HG03066 (cell line): ENCODE measurements at regions not wholly inside any gene's neighbourhood (a gene's known extent, or its start where the extent isn't known, plus 50 kb on each side); places are given as distances from the start of the nearest gene placed in this dataset.

ENCODE experiments used
- ATAC-seq: cut with Tn5 transposase; IDR thresholded peaks from one replicate; pipeline ENCODE4 v1.9.1; 2021; ENCODE audit warnings: low read depth; ENCODE audit not compliant: unreplicated experiment

DNA sequence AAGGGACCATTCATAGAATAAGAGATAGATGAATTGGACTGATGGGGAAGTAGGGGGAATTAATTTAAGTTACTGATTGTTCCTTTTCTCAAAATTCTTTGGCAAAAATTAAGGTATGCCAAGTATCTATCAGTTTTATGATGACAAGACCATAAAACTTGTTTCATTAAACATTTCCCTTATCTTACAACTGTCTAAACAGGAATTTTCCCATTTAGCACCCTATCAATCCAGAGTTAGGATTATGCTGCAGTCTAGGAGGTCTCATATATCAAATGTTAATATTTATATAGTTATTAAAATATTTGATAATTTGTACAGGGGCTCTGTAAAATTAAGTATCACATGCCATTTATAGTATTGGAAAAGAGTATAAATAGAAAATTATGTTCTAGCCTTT is 51.5 kb upstream of the ARID1B start:
- ATAC-seq = no peak

DNA sequence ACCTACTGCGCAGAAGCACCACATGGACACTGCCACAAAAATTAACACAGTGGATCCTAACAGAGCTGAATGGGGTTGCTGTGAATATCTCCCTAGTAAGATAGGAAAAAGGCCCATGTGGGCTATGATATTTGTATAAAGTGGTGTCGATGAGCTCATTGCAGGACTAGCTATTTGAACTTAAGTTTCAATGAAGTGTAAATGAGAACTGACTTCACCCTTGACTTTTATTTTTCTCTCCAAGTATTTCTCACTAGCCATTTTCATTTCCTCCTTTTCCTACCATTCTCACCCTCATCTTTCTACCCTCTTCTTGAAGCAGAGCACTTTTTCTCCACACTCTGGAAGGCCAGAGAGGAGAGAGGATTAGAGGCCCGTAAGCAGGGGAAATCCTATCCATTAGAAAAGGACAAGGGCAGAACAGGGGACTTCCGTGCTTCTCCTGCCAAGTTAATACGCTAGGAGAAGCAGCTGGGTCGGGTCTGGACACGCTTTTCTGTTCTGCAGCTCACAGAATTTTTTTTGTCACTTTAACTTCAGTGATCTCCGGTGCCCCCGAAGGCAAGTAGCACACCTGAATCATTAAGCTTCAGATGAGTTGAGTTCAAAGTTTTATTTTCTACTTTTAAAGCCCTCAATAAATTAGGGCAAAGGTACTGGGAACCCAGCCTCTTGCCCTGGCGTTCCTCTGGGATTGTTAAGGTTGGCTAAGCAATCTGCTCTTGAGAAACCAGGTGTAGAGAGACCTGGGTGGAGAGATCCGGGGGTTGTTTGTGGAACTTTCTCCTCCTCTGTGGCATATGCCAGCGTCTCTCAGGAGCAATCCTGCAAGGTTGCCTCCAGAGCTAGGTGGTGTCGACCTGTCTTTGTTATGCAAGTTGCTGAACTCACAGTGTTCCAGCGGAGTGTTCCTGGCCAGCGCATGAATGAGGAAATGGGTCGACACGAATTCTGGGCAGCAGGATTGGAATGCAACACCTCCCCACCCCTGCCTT is 56.2 kb upstream of the ARID1B start:
- ATAC-seq = peak; percentile 46

DNA sequence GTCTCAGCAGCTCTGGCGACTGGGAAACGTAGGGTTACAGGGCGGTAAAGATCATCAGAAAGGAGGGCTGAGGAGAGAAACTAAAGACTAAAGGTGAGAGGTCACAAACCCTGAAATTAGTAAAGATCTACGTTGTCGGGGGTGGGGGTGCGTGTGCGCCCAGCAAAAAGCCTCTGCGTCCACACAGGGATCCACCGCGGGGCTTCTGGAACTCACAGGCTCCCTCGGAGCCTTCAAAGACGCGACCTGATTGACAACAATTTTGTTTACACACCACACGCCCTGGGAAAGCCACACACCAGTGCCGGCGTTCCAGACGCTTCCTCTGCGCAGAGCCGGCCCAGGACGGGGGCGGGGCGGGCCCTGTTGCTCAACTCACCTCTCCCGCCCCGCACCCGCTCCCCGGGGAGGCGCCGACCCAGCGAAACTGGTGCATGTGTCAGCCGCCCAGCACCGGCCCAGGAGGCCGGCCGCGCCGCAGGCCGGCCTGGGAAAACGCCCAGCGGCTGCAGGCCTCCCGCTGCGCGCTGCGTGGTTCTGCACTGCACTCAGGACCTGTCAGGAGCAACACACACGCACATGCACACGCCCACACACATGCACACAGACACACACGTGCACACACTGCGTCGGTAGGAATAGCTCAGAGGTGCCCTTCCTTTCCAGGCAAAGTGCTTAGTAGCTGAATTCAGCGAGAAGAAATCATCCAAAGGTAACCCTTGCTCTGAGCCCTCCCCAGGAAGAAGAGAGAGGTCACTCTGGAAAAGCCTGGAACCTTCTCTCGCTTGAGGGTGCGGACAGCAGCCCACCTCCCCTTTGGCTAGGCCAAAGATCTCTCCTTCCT is 57.2 kb upstream of the ARID1B start:
- ATAC-seq = peak; percentile 81

GRCh38 chr6:156719395-156719719 is 57.8 kb upstream of the ARID1B start:
- ATAC-seq = no peak

GRCh38 chr6:156718647-156719394 is 58.4 kb upstream of the ARID1B start:
- ATAC-seq = no peak

GRCh38 chr6:156717542-156717941 is 59.6 kb upstream of the ARID1B start:
- ATAC-seq = no peak

DNA sequence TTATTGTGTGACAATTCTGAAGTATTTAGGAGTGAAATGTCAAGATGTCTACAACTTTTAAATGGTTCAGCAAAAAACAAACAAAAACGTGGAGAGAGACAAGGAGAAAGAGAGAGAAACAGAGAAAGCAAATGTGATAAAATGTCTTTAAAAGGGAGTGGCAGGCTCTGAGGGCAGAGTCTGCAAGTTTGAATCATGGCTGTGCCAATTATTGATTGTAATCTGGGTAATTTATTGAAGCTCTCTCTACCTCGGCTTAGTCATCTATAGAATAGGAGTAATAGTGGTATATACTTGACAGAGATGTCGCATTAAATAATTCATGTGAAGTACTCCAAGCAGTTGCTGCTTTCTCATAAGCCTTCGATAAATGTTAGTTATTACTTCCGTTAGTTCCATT is 61.3 kb upstream of the ARID1B start:
- no peak for ATAC-seq

DNA sequence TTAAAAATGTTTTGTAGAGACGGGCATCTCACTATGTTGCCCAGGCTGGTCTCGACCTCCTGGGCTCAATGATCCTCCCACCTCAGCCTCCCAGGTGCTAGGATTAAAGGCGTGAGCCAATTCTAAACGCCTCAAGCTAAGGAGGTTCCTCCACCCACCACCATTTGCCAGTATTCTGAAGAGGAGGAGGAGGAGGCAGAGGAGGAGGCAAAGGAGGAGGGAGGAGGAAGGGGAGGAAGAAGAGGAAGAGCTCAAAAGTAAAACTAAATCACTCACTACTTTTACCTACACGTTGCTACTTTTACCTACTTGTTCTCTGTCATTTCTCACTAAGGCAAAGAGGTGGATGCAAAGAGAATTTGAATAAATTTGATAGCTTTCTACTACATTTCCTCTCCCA is 63.6 kb upstream of the ARID1B start:
- no peak for ATAC-seq

DNA sequence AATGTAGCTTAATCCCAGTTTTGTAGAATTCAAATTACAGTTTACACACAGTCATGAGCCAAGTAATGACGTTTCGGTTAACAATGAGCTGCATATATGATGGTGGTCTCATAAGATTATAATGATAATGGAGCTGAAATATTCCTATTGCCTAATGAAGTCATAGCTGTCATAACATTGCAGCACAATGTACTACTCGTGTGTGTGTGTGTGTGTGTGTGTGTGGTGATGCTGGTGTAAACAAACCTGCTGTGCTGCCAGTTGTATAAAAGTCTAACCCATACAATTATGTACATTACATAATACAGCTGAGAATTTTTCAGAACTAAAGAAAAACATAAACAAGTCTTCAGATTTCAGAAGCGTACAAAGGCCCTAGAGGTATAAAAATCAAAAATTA is 66.7 kb upstream of the ARID1B start:
- no peak for ATAC-seq

GRCh38 chr6:156707818-156708217 is 69.4 kb upstream of the ARID1B start:
- ATAC-seq = no peak

DNA sequence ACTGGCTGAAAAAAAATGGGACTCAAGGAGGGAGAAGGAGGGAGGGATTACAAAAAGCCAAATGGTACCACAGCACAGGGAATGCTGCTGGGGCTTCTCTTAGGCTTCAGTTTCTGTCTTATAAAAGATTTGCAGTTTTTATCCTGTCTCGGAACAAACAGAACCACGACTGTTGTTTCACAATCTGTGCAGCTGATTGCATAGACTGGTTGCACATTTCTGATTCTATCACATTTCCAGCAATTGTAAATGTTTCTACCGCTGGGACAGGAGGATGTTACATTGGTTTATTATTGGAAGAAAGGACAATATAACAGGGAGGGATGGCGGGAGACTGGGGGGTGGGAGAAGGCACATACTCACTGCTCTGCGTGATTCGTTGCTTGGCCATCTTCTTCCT is 73.5 kb upstream of the ARID1B start:
- no peak for ATAC-seq

- ATAC-seq = no peak
These were observed 75.2 kb upstream of the ARID1B start for GRCh38 chr6:156701966-156702365.

DNA sequence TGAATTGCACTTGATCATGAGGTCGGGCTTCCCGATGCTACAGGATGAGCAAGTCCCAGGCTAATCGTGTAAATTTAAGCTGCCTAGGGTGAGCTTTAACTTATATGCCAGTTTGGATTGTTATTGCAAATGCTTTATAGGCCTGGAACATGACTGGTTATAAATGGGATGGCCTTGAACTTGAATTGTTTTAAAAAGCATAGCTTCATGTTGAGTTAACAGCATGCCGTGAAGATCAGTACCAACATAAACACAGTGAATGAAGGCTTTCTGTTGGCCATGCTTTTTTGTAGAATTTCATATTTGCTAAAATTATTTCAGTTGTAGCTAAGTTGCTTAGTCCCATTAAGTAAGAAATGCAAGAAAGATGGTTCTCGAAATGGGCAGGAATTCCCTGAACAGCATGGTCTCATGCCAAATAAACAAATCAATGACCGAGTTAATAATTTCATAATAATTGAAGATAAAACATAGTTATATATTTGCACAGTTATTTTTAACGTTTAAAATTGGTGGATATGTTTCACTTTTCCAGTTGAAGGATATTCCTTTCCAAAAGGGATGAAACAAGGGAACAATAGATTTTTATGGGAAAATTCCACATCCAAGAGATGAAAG is 76.6 kb upstream of the ARID1B start:
- ATAC-seq = no peak

DNA sequence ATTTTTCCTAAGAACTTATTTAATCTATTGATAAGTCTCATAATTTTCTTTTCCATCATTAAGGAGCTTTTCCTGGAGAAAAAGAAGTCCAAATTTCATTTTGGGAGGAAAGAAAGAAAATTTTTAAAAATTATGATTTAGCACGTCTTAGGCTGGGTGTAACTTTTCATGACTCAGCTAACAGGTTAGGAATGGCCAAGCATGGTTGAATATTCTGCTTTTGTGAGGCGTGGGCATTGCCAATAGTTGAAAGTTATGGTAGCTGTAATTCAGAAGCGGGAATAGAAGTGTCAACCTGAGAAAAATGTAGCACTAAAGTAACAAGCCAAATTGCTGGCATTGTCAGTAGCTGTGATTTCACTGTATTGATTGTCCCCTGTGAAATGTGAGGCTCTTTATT is 77.2 kb upstream of the ARID1B start:
- no peak for ATAC-seq

DNA sequence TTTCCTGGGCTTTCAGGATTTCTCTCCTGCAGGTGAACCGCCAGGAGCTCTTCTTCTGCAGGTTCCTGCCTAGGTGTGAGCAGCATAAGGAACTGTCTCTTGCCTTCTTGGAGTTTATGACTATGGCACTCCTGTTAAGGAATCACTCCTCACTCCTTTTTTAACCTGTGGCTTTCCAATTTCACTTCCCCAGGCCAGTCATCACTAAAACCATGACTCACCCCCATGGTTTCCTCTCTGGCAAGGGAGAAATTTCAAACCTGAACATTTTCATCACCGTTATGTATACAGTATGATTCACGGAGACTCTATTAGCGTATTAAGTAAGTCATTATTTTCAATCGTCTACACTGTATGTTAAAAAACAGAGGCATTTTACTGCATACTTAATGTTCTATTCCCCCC is 78.2 kb upstream of the ARID1B start:
- peak; percentile 30 for ATAC-seq

DNA sequence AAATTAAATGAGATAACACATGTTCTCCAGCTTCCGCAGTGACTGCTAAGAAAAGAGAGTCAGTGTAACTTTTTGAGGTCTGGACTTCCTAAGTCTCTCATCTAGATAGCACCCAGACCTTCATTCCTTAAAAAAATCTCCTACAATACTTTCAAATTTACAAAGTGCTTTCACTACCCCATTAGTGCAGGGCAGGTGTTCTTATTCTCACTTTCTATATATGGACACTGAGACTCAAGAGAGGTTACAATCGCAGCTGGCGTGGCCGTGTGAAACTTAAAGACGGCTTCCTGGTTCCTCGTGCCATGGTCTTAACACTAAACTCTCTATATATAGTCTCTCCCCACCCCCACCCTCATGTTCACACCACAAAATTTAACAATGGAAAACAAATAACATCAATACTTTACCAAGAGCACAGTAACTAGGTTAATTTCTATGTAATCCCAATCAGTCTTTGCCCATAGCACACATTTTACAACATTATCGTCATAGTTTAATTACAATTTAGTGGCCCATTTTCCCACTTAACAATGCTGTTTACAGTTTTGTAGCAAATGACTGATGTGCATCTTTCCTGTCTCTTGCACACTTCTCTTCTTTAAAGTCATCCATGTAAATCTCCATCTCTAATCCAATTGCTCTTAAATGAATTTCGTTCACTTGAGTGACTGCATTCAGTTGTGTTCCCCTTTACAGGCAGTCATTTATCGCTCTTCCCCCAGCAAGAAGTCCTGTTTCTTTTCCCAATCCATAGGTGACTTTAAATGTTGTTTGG is 78.8 kb upstream of the ARID1B start:
- peak; percentile 74 for ATAC-seq

GRCh38 chr6:156697225-156697830 is 79.8 kb upstream of the ARID1B start:
- peak; percentile 32 for ATAC-seq

- ATAC-seq = no peak
These were observed 81.4 kb upstream of the ARID1B start for GRCh38 chr6:156695742-156696141.

- ATAC-seq = no peak
These were observed 82.5 kb upstream of the ARID1B start for GRCh38 chr6:156694679-156695078.
